ENCODE measurements at regions not wholly inside any gene's neighbourhood (a gene's known extent, or its start where the extent isn't known, plus 50 kb on each side); places are given as distances from the start of the nearest gene placed in this dataset.

DNA sequence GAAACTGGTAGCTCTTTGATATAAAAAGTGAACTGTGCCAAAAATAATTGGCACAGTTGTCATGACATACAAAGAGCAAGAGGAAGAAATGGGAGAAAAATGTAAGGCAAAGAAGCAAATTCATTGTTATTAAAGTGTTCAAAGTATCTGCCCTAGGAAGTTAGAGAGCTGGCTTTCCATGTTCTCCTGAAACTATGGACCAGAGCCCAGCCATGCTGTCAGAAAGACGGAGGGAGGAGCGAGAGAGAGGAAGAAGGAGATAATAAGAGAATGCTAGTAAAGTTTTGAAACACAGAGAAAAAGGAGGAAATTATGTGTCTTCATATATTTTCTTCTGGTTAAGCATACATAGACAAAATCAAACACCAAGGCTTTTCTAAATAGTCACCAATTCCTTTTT lies 78.1 kb upstream of the PELI2 start:
- TF ChIP-seq, protein P1, sequence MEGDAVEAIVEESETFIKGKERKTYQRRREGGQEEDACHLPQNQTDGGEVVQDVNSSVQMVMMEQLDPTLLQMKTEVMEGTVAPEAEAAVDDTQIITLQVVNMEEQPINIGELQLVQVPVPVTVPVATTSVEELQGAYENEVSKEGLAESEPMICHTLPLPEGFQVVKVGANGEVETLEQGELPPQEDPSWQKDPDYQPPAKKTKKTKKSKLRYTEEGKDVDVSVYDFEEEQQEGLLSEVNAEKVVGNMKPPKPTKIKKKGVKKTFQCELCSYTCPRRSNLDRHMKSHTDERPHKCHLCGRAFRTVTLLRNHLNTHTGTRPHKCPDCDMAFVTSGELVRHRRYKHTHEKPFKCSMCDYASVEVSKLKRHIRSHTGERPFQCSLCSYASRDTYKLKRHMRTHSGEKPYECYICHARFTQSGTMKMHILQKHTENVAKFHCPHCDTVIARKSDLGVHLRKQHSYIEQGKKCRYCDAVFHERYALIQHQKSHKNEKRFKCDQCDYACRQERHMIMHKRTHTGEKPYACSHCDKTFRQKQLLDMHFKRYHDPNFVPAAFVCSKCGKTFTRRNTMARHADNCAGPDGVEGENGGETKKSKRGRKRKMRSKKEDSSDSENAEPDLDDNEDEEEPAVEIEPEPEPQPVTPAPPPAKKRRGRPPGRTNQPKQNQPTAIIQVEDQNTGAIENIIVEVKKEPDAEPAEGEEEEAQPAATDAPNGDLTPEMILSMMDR (IDR thresholded peaks at IDR 0.05; ENCODE audit: borderline replicate concordance, extremely low read depth, low read length, poor library complexity, severe bottlenecking) = no peak
- TF ChIP-seq EZH2 (IDR thresholded peaks at IDR 0.05; ENCODE audit: borderline replicate concordance, low read depth, low read length, severe bottlenecking) = no peak

Measured in DND-41 (cell line).